ENCODE measurements at regions not wholly inside any gene's neighbourhood (a gene's known extent, or its start where the extent isn't known, plus 50 kb on each side); places are given as distances from the start of the nearest gene placed in this dataset.
A peak's percentile ranks its signal among the peaks of the same experiment; 100 is the strongest.
"Not testable (repeated sequence)": the region's sequence is repeated elsewhere in the genome, so short reads cannot be mapped to it uniquely, and the experiment has no call there.

GRCh38 chr14:55761651-55762050, 181.6 kb downstream of the KTN1 start:
- no peak for DNase-seq (ENCODE audit: low read depth, low spot score)
- in situ Hi-C loops (cut with HindIII; ENCODE audit: low pct_unique_long_range_greater_than_20kb, low sequenced_read_pairs): no loop called here

- DNase-seq (ENCODE audit: low read depth, low spot score): no peak
- in situ Hi-C loops (cut with HindIII; ENCODE audit: low pct_unique_long_range_greater_than_20kb, low sequenced_read_pairs): no loop called here
Observed at GRCh38 chr14:55762595-55763232, 182.7 kb downstream of the KTN1 start.

- in situ Hi-C loops (cut with HindIII; ENCODE audit: low pct_unique_long_range_greater_than_20kb, low sequenced_read_pairs): no loop called here
- DNase-seq (ENCODE audit: low read depth, low spot score): no peak
Observed at GRCh38 chr14:55764784-55765183, 184.8 kb downstream of the KTN1 start.

GRCh38 chr14:55766071-55766470, 186.1 kb downstream of the KTN1 start:
- in situ Hi-C loops (cut with HindIII; ENCODE audit: low pct_unique_long_range_greater_than_20kb, low sequenced_read_pairs): no loop called here
- no peak for DNase-seq (ENCODE audit: low read depth, low spot score)

GRCh38 chr14:55767286-55767685, 187.3 kb downstream of the KTN1 start:
- no peak for DNase-seq (ENCODE audit: low read depth, low spot score)
- in situ Hi-C loops (cut with HindIII; ENCODE audit: low pct_unique_long_range_greater_than_20kb, low sequenced_read_pairs): no loop called here

GRCh38 chr14:55769877-55770276, 189.9 kb downstream of the KTN1 start:
- DNase-seq (ENCODE audit: low read depth, low spot score): no peak
- in situ Hi-C loops (cut with HindIII; ENCODE audit: low pct_unique_long_range_greater_than_20kb, low sequenced_read_pairs): no loop called here

GRCh38 chr14:55771242-55771981, 191.4 kb downstream of the KTN1 start:
- in situ Hi-C loops (cut with HindIII; ENCODE audit: low pct_unique_long_range_greater_than_20kb, low sequenced_read_pairs): no loop called here

GRCh38 chr14:55772486-55772885, 192.5 kb downstream of the KTN1 start:
- no peak for DNase-seq (ENCODE audit: low read depth, low spot score)
- in situ Hi-C loops (cut with HindIII; ENCODE audit: low pct_unique_long_range_greater_than_20kb, low sequenced_read_pairs): no loop called here

More at GRCh38 chr14:55771242-55771981, 191.4 kb downstream of the KTN1 start:
- DNase-seq (ENCODE audit: low read depth, low spot score): no peak

GRCh38 chr14:55773312-55773711, 193.3 kb downstream of the KTN1 start:
- no peak for DNase-seq (ENCODE audit: low read depth, low spot score)
- in situ Hi-C loops (cut with HindIII; ENCODE audit: low pct_unique_long_range_greater_than_20kb, low sequenced_read_pairs): no loop called here

- in situ Hi-C loops (cut with HindIII; ENCODE audit: low pct_unique_long_range_greater_than_20kb, low sequenced_read_pairs): no loop called here
- DNase-seq (ENCODE audit: low read depth, low spot score): no peak
Observed at GRCh38 chr14:55773984-55774545, 194.1 kb downstream of the KTN1 start.

GRCh38 chr14:55777877-55778276, 197.9 kb downstream of the KTN1 start:
- in situ Hi-C loops (cut with HindIII; ENCODE audit: low pct_unique_long_range_greater_than_20kb, low sequenced_read_pairs): no loop called here

GRCh38 chr14:55780156-55780946, 200.3 kb downstream of the KTN1 start:
- in situ Hi-C loops (cut with HindIII; ENCODE audit: low pct_unique_long_range_greater_than_20kb, low sequenced_read_pairs): no loop called here
- DNase-seq (ENCODE audit: low read depth, low spot score): no peak

More at GRCh38 chr14:55777877-55778276, 197.9 kb downstream of the KTN1 start:
- no peak for DNase-seq (ENCODE audit: low read depth, low spot score)

GRCh38 chr14:55781046-55781445, 201.0 kb downstream of the KTN1 start:
- DNase-seq (ENCODE audit: low read depth, low spot score): no peak
- in situ Hi-C loops (cut with HindIII; ENCODE audit: low pct_unique_long_range_greater_than_20kb, low sequenced_read_pairs): no loop called here

GRCh38 chr14:55782166-55782565, 202.2 kb downstream of the KTN1 start:
- DNase-seq (ENCODE audit: low read depth, low spot score): no peak
- in situ Hi-C loops (cut with HindIII; ENCODE audit: low pct_unique_long_range_greater_than_20kb, low sequenced_read_pairs): no loop called here

- DNase-seq (ENCODE audit: low read depth, low spot score): no peak
- in situ Hi-C loops (cut with HindIII; ENCODE audit: low pct_unique_long_range_greater_than_20kb, low sequenced_read_pairs): no loop called here
Observed at GRCh38 chr14:55789406-55789805, 209.4 kb downstream of the KTN1 start.

- DNase-seq (ENCODE audit: low read depth, low spot score): peak; percentile 52
- in situ Hi-C loops (cut with HindIII; ENCODE audit: low pct_unique_long_range_greater_than_20kb, low sequenced_read_pairs): no loop called here
Observed at GRCh38 chr14:55794655-55795595, 214.9 kb downstream of the KTN1 start.

GRCh38 chr14:55796513-55796912, 216.5 kb downstream of the KTN1 start:
- peak; percentile 83 for DNase-seq (ENCODE audit: low read depth, low spot score)
- in situ Hi-C loops (cut with HindIII; ENCODE audit: low pct_unique_long_range_greater_than_20kb, low sequenced_read_pairs): not testable (repeated sequence)
